ENCODE measurements at regions not wholly inside any gene's neighbourhood (a gene's known extent, or its start where the extent isn't known, plus 50 kb on each side); places are given as distances from the start of the nearest gene placed in this dataset.

- DNase-seq (ENCODE audit: low read depth in 2 of 2) = no peak
Measured at GRCh38 chr5:8848366-8848765, 697.5 kb downstream of the SEMA5A start.

GRCh38 chr5:8848997-8849594 is 696.8 kb downstream of the SEMA5A start:
- no peak for DNase-seq (ENCODE audit: low read depth in 2 of 2)

GRCh38 chr5:8851101-8851500 is 694.8 kb downstream of the SEMA5A start:
- DNase-seq (ENCODE audit: low read depth in 2 of 2) = no peak

- DNase-seq (ENCODE audit: low read depth in 2 of 2) = no peak
Measured at GRCh38 chr5:8857051-8857450, 688.8 kb downstream of the SEMA5A start.

GRCh38 chr5:8861764-8862163 is 684.1 kb downstream of the SEMA5A start:
- DNase-seq (ENCODE audit: low read depth in 2 of 2) = no peak

GRCh38 chr5:8864053-8864452 is 681.8 kb downstream of the SEMA5A start:
- no peak for DNase-seq (ENCODE audit: low read depth in 2 of 2)

- no peak for DNase-seq (ENCODE audit: low read depth in 2 of 2)
Measured at GRCh38 chr5:8865266-8865665, 680.6 kb downstream of the SEMA5A start.

GRCh38 chr5:8865686-8866374 is 680.0 kb downstream of the SEMA5A start:
- DNase-seq (ENCODE audit: low read depth in 2 of 2) = no peak

DNA sequence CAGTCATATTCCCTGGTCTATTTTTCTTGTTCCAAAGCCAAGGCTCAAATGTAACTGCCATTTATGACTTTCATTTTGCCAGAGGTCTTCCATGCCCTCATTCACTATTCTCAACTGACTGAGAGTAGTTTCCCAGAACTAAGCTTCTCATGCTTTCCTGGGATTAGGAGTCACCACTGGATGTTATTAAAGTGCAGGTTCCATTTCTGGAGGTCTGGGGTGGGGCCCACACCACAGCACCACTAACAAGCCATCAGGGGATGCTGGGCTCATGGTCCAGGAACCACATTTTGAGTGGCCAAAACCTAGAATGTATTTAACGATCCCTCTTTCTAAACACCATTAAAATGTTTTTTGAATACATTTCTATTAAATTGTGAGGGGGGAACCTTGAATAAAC is 677.6 kb downstream of the SEMA5A start:
- no peak for DNase-seq (ENCODE audit: low read depth in 2 of 2)

DNA sequence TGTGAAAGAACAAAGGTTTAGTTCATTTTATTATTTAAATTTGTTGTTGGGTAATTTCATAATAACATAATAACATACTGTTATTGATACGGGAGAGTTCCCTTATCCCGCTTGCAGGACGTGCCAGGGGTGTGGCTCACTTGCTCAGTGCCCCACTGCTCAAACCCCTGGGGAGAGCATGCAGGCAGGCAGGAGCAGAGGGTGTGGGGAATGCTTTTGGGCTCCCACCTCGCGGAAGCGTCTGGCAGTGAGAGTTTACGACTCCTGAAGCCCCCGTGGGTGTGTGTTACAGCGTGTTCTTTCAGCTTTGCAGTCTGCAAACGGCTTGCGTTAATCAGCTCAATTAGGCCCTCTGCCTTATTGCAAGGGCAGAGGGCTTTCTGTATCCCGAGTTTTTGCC is 675.9 kb downstream of the SEMA5A start:
- DNase-seq (ENCODE audit: low read depth in 2 of 2) = no peak

DNA sequence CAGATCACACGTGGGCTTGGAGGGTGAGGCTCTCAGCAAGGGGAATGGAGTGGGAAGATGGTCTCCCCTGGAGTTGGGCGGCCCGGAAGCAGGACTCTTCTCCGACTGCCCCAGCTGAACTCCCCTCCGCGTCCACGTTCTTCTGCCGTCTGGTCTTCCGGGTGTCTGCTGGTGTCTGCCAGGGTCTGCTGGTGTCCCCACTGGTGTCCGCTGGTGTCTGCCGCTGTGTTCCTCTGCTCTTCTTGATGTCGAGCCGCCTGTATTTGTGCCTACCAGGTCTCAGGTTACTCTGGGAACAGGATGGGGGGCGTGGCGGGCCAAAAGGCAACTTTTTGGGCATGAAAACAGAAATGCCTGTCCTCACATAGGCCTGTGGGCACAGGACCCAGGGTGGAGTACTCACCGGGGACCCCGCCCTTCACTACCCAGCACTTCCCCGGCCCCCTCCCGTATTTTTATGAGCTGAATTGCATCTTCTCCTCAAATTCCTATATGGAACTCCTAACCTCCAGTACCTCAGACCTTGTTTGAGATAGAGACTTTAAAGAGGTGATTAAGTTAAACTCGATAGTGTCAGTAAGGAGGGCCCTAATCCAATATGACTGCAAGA is 675.4 kb downstream of the SEMA5A start:
- DNase-seq (ENCODE audit: low read depth in 2 of 2) = no peak

DNA sequence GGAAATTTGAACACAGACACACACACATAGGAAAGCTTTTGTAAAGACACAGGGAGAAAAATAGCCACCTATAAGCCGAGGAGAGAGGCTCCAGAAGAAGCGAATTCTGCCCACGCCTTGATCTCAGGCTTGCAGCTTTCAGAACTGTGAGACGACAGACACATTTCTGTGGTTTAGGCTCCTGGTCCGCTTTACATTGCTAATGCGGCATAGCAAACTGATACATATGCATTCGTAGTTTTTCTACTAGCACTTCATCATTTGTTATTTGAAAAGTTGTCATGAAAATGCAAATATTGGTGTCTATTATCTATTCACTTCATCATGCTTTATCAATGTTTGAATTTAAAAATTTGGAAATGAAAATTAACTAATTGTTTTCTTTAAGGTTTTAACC is 674.9 kb downstream of the SEMA5A start:
- no peak for DNase-seq (ENCODE audit: low read depth in 2 of 2)

- no peak for DNase-seq (ENCODE audit: low read depth in 2 of 2)
Measured at GRCh38 chr5:8871446-8871845, 674.4 kb downstream of the SEMA5A start.

- no peak for DNase-seq (ENCODE audit: low read depth in 2 of 2)
Measured at GRCh38 chr5:8875722-8876121, 670.2 kb downstream of the SEMA5A start.

DNA sequence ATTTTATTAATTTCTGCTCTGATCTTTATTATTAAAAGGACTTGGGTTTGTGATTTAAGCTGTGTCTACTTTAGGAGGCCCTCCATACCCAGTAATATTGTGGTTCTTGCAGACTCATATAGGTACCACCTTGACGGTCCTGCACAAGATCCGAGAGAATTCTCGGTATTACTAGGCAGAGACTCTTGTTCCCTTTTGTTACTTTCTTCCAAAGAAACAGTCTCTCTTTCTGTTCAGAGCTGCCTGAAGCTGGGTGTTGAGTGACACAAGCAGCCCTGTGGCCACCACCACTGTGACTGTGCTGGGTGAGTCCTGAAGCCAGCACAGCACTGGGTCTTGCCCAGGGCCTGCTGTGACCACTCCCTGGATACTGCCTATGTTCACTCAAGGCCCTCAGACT is 666.6 kb downstream of the SEMA5A start:
- DNase-seq (ENCODE audit: low read depth in 2 of 2) = no peak

DNA sequence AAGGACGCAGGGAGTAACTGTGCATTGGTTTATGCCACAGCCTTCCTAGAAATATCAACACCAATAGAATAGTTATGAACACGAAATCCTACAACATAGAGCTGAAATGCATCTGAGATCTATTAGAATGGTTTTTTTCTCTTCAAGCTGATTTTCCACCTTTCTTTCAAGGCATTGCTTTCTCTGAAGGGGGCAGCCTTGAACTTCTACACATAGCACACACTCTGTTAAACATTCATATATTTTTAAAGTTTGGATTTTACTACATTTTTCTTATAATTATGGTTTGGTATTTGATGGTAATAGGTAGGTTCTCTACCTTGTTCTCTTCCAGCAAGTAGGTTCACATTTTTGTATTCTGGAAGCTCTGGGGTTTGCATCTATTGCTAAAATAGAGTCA is 661.8 kb downstream of the SEMA5A start:
- DNase-seq (ENCODE audit: low read depth in 2 of 2) = no peak

- no peak for DNase-seq (ENCODE audit: low read depth in 2 of 2)
Measured at GRCh38 chr5:8892926-8893325, 652.9 kb downstream of the SEMA5A start.

- no peak for DNase-seq (ENCODE audit: low read depth in 2 of 2)
Measured at GRCh38 chr5:8894031-8894430, 651.8 kb downstream of the SEMA5A start.

DNA sequence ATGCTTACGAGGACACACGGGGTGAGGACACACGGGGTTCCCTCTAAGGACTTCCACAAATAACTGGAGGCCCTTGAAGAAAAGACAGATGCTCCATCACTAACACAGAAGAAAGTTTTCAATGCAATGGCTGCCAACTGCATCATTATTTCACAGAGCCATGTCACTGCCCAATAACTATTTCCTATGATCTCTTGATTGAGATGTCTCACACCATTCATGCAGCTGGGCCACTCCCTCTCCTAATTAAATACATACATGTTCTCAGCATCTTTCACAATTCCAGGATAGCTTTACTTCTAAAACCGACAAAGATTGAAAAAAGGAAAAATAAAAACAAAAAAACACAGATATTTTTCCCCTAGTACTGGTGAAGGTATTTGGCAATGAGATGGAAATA is 650.8 kb downstream of the SEMA5A start:
- no peak for DNase-seq (ENCODE audit: low read depth in 2 of 2)

- DNase-seq (ENCODE audit: low read depth in 2 of 2) = no peak
Measured at GRCh38 chr5:8895599-8895998, 650.3 kb downstream of the SEMA5A start.

DNA sequence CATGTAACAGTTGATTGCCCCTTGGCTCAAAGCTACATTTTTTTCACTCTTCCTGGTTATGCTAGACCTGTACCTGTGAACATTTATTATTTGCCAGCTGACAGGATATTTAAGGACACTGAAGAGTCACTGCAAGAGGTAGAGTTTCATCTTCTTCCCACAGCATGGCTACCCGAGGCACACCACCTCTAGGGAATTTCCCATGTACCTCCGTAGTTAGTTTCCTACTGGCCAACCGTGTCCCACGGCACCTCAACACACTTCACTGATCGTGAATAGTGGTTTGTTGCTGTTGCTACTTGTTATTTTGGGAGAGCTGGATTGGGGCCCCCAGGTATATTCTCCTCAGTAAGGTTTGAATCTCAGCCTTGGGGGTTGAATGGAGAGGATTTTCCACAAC is 648.6 kb downstream of the SEMA5A start:
- no peak for DNase-seq (ENCODE audit: low read depth in 2 of 2)

- DNase-seq (ENCODE audit: low read depth in 2 of 2) = no peak
Measured at GRCh38 chr5:8905021-8905420, 640.9 kb downstream of the SEMA5A start.

GRCh38 chr5:8906303-8906967 is 639.4 kb downstream of the SEMA5A start:
- DNase-seq (ENCODE audit: low read depth in 2 of 2) = no peak

All from activated CD4-positive, alpha-beta T cell treated with anti-CD3 and anti-CD28 coated beads for 24 hours (primary cell).